Gastroesophageal sphincter (tissue), 3 donors: ENCODE measurements at regions not wholly inside any gene's neighbourhood (a gene's known extent, or its start where the extent isn't known, plus 50 kb on each side); places are given as distances from the start of the nearest gene placed in this dataset.

ENCODE experiments used
- CTCF ChIP-seq, 4 experiments: fragments of 200-600 bp in 2 of 4; fragments of 450-650 bp in 2 of 4; sonication (generic) in 1 of 4; IDR thresholded peaks; one replicate each; pipeline ENCODE4 v1.5.1; 2017 to 2019; ENCODE audit warnings: antibody characterized with exemption in 4 of 4, mild to moderate bottlenecking in 2 of 4, moderate library complexity in 2 of 4
- POLR2A ChIP-seq, 2 donors: fragments of 450-650 bp; IDR thresholded peaks; one replicate each; pipeline ENCODE4 v1.6.1; 2017; ENCODE audit warnings: antibody characterized with exemption in 2 of 2, mild to moderate bottlenecking in 2 of 2, moderate library complexity in 1 of 2

GRCh38 chr18:65527879-65528633 lies 222.8 kb upstream of the CDH7 start:
- no peak for TF ChIP-seq CTCF (IDR thresholded peaks at IDR 0.05)
- TF ChIP-seq POLR2A (IDR thresholded peaks at IDR 0.05), result no peak
